ENCODE measurements at regions not wholly inside any gene's neighbourhood (a gene's known extent, or its start where the extent isn't known, plus 50 kb on each side); places are given as distances from the start of the nearest gene placed in this dataset.

- TF ChIP-seq POLR2A (IDR thresholded peaks at IDR 0.05): no peak
- TF ChIP-seq CTCF (IDR thresholded peaks at IDR 0.05 in 8 of 11, conservative IDR thresholded peaks at IDR 0.05 in 3 of 11): no peak
Measured at GRCh38 chr1:11391327-11391726, 87.6 kb upstream of the DISP3 start.
